H1 (cell line): ENCODE measurements at regions not wholly inside any gene's neighbourhood (a gene's known extent, or its start where the extent isn't known, plus 50 kb on each side); places are given as distances from the start of the nearest gene placed in this dataset.

Experiments
- BCL11A ChIP-seq, 2 experiments: IDR thresholded peaks; one replicate each; pipeline ENCODE4 v1.6.1; 2011; ENCODE audit warnings: low read depth in 2 of 2, low read length in 2 of 2, mild to moderate bottlenecking in 2 of 2
- EZH2 ChIP-seq: fragments of 200-600 bp; sonication (generic); IDR thresholded peaks from 2 replicates; pipeline ENCODE4 v1.7.1; 2012; ENCODE audit warnings: low read depth, mild to moderate bottlenecking, moderate library complexity, low read length, inconsistent platforms; ENCODE audit not compliant: severe bottlenecking
- TCF12 ChIP-seq: IDR thresholded peaks from 2 replicates; pipeline ENCODE4 v1.6.1; 2011; ENCODE audit warnings: low read depth, mild to moderate bottlenecking, low read length

DNA sequence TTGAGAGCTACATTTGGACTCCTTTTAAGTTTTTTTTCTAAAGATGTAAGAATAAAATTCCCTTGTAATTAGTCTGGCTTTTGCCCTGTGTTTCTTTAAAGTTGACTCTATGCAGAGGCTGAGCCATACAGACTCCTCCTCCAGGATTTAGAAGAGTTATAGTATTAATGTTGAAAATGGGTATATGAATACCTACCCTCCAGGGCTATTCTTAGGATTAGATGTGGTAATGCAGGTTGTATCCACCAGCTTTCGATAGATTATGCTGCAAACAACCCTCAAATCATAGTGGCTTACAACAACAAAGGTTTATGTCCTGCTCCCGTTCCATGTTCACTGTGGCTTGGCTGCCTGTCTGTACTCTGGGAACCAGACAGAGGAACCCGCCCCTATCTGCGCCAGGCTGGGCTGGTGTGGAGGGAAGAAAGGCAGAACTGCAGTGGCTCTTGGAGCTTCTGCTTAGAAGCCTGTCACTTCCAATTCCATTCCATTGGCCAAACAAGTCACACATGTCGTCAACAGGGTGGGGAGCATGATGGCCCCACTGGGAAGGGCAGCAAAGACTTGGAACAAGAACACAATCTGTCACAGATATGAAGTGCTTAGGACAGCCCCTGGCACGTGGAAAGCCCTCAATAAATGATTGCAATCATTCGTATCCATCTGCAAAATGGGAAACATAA, 290.8 kb downstream of the FOXO1 start (continued):
- TF ChIP-seq BCL11A (IDR thresholded peaks at IDR 0.05; ENCODE audit: low read depth in 2 of 2, low read length in 2 of 2) (no peak), TCF12 (no peak), EZH2 (no peak)
